ENCODE measurements at regions not wholly inside any gene's neighbourhood (a gene's known extent, or its start where the extent isn't known, plus 50 kb on each side); places are given as distances from the start of the nearest gene placed in this dataset.

DNA sequence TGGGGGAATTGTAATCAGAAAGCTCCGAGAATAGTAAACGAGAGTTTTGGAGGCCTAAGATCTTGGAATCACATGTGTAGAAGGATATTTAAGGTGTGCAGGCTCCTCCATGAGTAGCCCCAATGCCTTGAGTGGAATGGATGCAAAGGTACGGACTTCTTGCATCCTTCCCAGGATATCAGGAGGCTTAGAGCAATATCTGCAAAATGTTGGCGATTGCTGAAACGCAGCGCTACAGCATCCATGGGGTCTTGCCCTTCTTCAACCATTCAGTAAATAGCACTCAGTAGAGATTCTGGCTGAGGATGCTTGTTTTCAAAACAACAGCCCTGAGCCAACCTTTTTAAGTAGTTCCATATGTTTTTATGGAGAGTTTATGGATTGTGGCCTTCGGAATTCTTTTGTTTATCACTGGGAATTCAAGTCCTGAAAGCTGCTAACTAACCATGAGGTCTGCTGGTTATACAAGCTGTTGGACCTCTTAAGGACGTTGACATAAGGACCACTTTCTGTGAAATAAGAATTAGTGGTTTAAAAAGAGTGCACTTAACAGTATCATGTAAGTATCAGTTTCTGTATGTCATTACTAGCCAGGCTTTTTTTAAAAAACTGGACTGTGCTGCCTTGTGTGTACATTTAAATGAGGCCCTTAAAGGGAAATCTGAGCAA, 228.8 kb upstream of the PGRMC2 start:
- H3K9me3 Mint-ChIP-seq: peaks cover 4% of the 10 kb centered on the region
- TF ChIP-seq, protein P1, sequence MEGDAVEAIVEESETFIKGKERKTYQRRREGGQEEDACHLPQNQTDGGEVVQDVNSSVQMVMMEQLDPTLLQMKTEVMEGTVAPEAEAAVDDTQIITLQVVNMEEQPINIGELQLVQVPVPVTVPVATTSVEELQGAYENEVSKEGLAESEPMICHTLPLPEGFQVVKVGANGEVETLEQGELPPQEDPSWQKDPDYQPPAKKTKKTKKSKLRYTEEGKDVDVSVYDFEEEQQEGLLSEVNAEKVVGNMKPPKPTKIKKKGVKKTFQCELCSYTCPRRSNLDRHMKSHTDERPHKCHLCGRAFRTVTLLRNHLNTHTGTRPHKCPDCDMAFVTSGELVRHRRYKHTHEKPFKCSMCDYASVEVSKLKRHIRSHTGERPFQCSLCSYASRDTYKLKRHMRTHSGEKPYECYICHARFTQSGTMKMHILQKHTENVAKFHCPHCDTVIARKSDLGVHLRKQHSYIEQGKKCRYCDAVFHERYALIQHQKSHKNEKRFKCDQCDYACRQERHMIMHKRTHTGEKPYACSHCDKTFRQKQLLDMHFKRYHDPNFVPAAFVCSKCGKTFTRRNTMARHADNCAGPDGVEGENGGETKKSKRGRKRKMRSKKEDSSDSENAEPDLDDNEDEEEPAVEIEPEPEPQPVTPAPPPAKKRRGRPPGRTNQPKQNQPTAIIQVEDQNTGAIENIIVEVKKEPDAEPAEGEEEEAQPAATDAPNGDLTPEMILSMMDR (conservative IDR thresholded peaks at IDR 0.05): no peak
- no peaks in the 10 kb centered on the region for H3K27me3 Mint-ChIP-seq
- H3K4me1 Mint-ChIP-seq (ENCODE audit: unreplicated experiment): peaks cover 27% of the 10 kb centered on the region
- no peak overlapping the region for H3K4me3 Mint-ChIP-seq
- H3K36me3 Mint-ChIP-seq: peaks cover 3% of the 10 kb centered on the region
- H3K27ac Mint-ChIP-seq: no peak overlapping the region
- DNase-seq (ENCODE audit: extremely low spot score, unreplicated experiment): no peak

DNA sequence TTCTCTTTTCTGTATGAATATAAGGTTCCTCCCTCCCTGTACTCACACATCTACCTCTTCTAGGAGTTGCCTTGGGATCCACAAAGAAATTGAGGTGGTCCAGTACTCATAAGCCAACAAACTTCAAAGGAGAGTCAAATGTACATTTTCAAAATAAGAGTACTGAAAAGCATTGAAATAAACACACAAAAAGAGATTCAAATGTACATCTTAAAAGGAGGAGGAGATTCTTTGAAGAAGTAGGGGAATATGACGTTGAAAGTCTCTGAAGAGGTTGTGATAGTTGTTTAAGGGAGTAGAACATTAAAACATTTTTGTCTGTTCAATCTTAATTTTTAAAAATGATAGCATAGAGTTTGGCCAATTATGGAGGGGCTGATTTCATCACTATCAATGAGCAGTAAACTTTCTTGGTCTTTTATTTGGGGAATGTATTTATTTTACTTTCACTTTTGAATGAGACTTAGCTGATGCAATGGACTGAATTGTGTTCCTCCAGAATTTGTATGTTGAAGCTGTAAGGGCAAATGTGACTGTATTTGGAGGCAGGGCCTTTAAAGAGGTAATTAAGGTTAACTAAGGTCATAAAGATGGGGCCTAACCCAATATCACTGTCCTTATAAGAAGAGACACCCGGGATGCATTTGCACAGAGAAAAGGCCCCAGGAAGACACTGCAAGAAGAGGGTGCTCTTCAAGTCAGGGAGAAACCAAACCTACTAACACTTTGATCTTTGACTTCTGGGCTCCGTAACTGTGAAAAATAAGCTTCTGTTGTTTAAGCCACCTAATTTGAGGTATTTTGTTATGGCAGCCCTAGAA, 226.3 kb upstream of the PGRMC2 start:
- TF ChIP-seq, protein P1 (conservative IDR thresholded peaks at IDR 0.05): no peak
- no peaks in the 10 kb centered on the region for H3K27me3 Mint-ChIP-seq
- H3K9me3 Mint-ChIP-seq: peaks cover 4% of the 10 kb centered on the region
- H3K4me3 Mint-ChIP-seq: no peak overlapping the region
- H3K27ac Mint-ChIP-seq: no peak overlapping the region
- no peak for DNase-seq (ENCODE audit: extremely low spot score, unreplicated experiment)
- peaks cover 16% of the 10 kb centered on the region for H3K4me1 Mint-ChIP-seq (ENCODE audit: unreplicated experiment)
- H3K36me3 Mint-ChIP-seq: peaks cover 3% of the 10 kb centered on the region

DNA sequence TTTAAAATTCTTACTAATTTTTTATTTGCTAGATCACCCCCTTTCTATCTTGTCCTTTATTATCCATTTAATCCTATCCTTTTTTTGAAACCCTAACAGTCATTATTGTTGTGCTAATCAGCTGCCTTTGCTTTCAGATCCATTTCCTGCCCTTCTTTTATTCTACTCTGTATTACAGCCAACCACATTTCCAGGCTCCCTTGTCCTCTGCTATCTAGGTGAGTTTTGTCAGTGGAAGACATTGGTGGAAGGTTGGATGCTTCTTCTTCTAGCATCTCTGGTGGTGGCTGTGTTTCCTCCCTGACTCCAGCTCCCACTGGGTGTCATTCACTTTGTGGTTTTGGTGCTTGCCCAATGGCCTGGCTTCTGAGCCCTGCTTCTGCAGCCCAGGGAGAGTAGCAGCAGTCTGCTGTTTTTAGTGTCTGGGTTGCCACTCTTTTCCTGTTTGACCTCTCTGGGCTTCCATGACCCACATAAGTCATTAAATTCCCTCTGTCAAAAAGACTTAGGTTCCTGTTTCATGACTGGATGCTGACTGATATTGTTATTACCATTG, 225.2 kb upstream of the PGRMC2 start:
- Mint-ChIP-seq H3K27me3 (no peaks in the 10 kb centered on the region), H3K4me3 (no peak overlapping the region), H3K4me1 (ENCODE audit: unreplicated experiment) (peaks cover 11% of the 10 kb centered on the region), H3K27ac (no peak overlapping the region), H3K9me3 (peaks cover 4% of the 10 kb centered on the region), H3K36me3 (peaks cover 3% of the 10 kb centered on the region)
- no peak for DNase-seq (ENCODE audit: extremely low spot score, unreplicated experiment)
- TF ChIP-seq, protein P1 (conservative IDR thresholded peaks at IDR 0.05): no peak

DNA sequence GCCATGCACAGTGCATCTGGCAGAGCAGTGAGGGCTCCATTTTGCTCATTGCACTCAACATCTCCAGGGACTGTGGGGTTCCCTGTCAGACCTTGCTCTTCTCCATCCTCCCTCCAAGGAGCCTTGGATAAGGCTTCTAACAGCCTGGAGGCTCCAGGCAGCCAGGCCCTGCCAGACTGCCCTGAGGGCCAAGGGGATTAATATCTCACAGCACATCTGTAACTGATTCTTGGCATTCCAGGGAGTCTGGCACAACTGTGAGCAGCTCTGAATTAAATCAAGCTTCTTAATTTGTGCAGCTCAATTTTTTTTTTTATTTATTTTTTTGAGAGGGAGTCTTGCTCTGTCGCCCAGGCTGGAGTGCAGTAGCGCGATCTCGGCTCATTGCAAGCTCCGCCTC, 224.5 kb upstream of the PGRMC2 start:
- Mint-ChIP-seq H3K27ac (no peak overlapping the region), H3K4me3 (no peak overlapping the region), H3K36me3 (peaks cover 3% of the 10 kb centered on the region), H3K9me3 (peaks cover 4% of the 10 kb centered on the region), H3K27me3 (no peaks in the 10 kb centered on the region), H3K4me1 (ENCODE audit: unreplicated experiment) (peaks cover 4% of the 10 kb centered on the region)
- DNase-seq (ENCODE audit: extremely low spot score, unreplicated experiment): no peak
- TF ChIP-seq, protein P1 (conservative IDR thresholded peaks at IDR 0.05): no peak

DNA sequence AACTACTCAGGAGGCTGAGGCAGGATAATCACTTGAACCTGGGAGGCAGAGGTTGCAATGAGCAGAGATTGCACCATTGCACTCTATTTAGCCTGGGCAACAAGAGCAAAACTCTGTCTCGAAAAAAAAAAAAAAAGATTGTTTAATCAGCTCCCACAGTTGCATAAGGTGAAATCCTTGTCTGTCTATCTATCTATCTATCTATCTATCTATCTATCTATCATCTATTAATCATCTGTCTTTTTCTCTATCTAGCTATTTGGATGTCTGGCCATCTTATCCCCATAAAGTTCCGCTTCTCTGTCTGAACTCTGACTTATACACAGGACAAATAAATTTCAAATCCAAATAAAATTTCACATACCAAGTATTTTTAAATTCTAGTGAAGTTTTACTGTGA, 223.2 kb upstream of the PGRMC2 start:
- no peak overlapping the region for H3K27ac Mint-ChIP-seq

More for the DNA sequence above, 223.2 kb upstream of the PGRMC2 start:
- H3K9me3 Mint-ChIP-seq: peaks cover 4% of the 10 kb centered on the region
- H3K4me3 Mint-ChIP-seq: no peak overlapping the region
- no peak for DNase-seq (ENCODE audit: extremely low spot score, unreplicated experiment)
- TF ChIP-seq, protein P1 (conservative IDR thresholded peaks at IDR 0.05): no peak
- H3K27me3 Mint-ChIP-seq: no peaks in the 10 kb centered on the region
- H3K4me1 Mint-ChIP-seq (ENCODE audit: unreplicated experiment): no peaks in the 10 kb centered on the region
- no peaks in the 10 kb centered on the region for H3K36me3 Mint-ChIP-seq

Data from type B pancreatic cell (in vitro differentiated cells).